ENCODE measurements at regions not wholly inside any gene's neighbourhood (a gene's known extent, or its start where the extent isn't known, plus 50 kb on each side); places are given as distances from the start of the nearest gene placed in this dataset.

- no peak for ATAC-seq
- no peak for TF ChIP-seq CTCF (IDR thresholded peaks at IDR 0.05 in 4 of 5, conservative IDR thresholded peaks at IDR 0.05 in 1 of 5)
- no peak for TF ChIP-seq POLR2A (IDR thresholded peaks at IDR 0.05)
- in situ Hi-C loops (cut with MboI; ENCODE audit: low sequenced_read_pairs in 4 of 4) = no loop called here
- intact Hi-C loops (cut with DNase I; ENCODE audit: low total_unique reads) = no loop called here
- no peaks in the 10 kb centered on the region for H3K36me3 ChIP-seq
- H3K27ac ChIP-seq = no peak overlapping the region
- H3K9me3 ChIP-seq = no peaks in the 10 kb centered on the region
- DNase-seq = no peak
- peaks cover 0 to 4% (median 0%) of the 10 kb centered on the region in 3 donors for H3K27me3 ChIP-seq
- no peak overlapping the region for H3K4me3 ChIP-seq
- H3K4me1 ChIP-seq = no peaks in the 10 kb centered on the region
Observed at GRCh38 chr1:24261977-24262376, 57.2 kb upstream of the GRHL3 start.

- no peak for DNase-seq
- no peak for TF ChIP-seq POLR2A (IDR thresholded peaks at IDR 0.05)
- no peak for TF ChIP-seq CTCF (IDR thresholded peaks at IDR 0.05 in 4 of 5, conservative IDR thresholded peaks at IDR 0.05 in 1 of 5)
- in situ Hi-C loops (cut with MboI; ENCODE audit: low sequenced_read_pairs in 4 of 4) (no loop called here), intact Hi-C loops (cut with DNase I; ENCODE audit: low total_unique reads) (no loop called here)
- Histone ChIP-seq H3K27ac (no peak overlapping the region), H3K36me3 (no peaks in the 10 kb centered on the region), H3K27me3 (peaks cover 0 to 4% (median 0%) of the 10 kb centered on the region in 3 donors), H3K9me3 (no peaks in the 10 kb centered on the region), H3K4me3 (no peak overlapping the region), H3K4me1 (no peaks in the 10 kb centered on the region)
- ATAC-seq = no peak
Observed at GRCh38 chr1:24258735-24259424, 60.3 kb upstream of the GRHL3 start.

- no peak overlapping the region for H3K27ac ChIP-seq
- no peak for ATAC-seq
- no peaks in the 10 kb centered on the region for H3K4me1 ChIP-seq
- H3K27me3 ChIP-seq = no peaks in the 10 kb centered on the region
- intact Hi-C loops (cut with DNase I; ENCODE audit: low total_unique reads) (no loop called here), in situ Hi-C loops (cut with MboI; ENCODE audit: low sequenced_read_pairs in 4 of 4) (no loop called here)
- no peak for DNase-seq
- no peaks in the 10 kb centered on the region for H3K9me3 ChIP-seq
- no peak overlapping the region for H3K4me3 ChIP-seq
- no peak for TF ChIP-seq CTCF (IDR thresholded peaks at IDR 0.05 in 4 of 5, conservative IDR thresholded peaks at IDR 0.05 in 1 of 5)
- TF ChIP-seq POLR2A (IDR thresholded peaks at IDR 0.05) = no peak
- H3K36me3 ChIP-seq = no peaks in the 10 kb centered on the region
Observed at GRCh38 chr1:24257373-24257772, 61.8 kb upstream of the GRHL3 start.

- TF ChIP-seq CTCF (IDR thresholded peaks at IDR 0.05 in 4 of 5, conservative IDR thresholded peaks at IDR 0.05 in 1 of 5) (no peak), POLR2A (IDR thresholded peaks at IDR 0.05) (no peak)
- H3K4me3 ChIP-seq = no peak overlapping the region
- no peak overlapping the region for H3K27ac ChIP-seq
- no peak for ATAC-seq
- no peaks in the 10 kb centered on the region for H3K27me3 ChIP-seq
- H3K4me1 ChIP-seq = no peaks in the 10 kb centered on the region
- H3K9me3 ChIP-seq = no peaks in the 10 kb centered on the region
- in situ Hi-C loops (cut with MboI; ENCODE audit: low sequenced_read_pairs in 4 of 4) = no loop called here
- no peak for DNase-seq
- intact Hi-C loops (cut with DNase I; ENCODE audit: low total_unique reads) = no loop called here
- no peaks in the 10 kb centered on the region for H3K36me3 ChIP-seq
Observed at GRCh38 chr1:24256687-24257086, 62.5 kb upstream of the GRHL3 start.

- no peaks in the 10 kb centered on the region for H3K4me1 ChIP-seq
- no peaks in the 10 kb centered on the region for H3K9me3 ChIP-seq
- H3K36me3 ChIP-seq = no peaks in the 10 kb centered on the region
- H3K27me3 ChIP-seq = no peaks in the 10 kb centered on the region
- H3K4me3 ChIP-seq = no peak overlapping the region
- DNase-seq = no peak
- TF ChIP-seq CTCF (IDR thresholded peaks at IDR 0.05 in 4 of 5, conservative IDR thresholded peaks at IDR 0.05 in 1 of 5) = no peak
- no peak for TF ChIP-seq POLR2A (IDR thresholded peaks at IDR 0.05)
- in situ Hi-C loops (cut with MboI; ENCODE audit: low sequenced_read_pairs in 4 of 4) (no loop called here), intact Hi-C loops (cut with DNase I; ENCODE audit: low total_unique reads) (no loop called here)
- H3K27ac ChIP-seq = no peak overlapping the region
- ATAC-seq = no peak
Observed at GRCh38 chr1:24255226-24255625, 63.9 kb upstream of the GRHL3 start.
